ENCODE measurements at regions not wholly inside any gene's neighbourhood (a gene's known extent, or its start where the extent isn't known, plus 50 kb on each side); places are given as distances from the start of the nearest gene placed in this dataset.

GRCh38 chr3:69568458-69568857 is 170.8 kb upstream of the MITF start:
- FAIRE-seq: no peak

DNA sequence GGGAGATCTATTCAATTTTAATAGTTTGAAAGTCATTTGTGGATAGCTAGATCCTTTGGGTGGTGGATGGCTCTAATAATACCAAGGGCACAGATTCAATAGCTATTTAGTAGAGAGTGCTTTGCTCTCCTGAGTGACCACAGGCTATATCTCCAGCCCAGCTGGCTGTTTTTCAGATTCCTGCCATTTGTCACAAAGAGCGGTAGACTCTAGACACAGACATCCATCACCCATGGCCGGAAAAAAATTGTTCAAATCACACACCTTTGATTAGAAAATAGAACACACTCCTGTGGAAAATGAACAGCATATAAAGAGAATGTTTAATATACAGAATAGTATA is 171.6 kb upstream of the MITF start:
- no peak for FAIRE-seq

DNA sequence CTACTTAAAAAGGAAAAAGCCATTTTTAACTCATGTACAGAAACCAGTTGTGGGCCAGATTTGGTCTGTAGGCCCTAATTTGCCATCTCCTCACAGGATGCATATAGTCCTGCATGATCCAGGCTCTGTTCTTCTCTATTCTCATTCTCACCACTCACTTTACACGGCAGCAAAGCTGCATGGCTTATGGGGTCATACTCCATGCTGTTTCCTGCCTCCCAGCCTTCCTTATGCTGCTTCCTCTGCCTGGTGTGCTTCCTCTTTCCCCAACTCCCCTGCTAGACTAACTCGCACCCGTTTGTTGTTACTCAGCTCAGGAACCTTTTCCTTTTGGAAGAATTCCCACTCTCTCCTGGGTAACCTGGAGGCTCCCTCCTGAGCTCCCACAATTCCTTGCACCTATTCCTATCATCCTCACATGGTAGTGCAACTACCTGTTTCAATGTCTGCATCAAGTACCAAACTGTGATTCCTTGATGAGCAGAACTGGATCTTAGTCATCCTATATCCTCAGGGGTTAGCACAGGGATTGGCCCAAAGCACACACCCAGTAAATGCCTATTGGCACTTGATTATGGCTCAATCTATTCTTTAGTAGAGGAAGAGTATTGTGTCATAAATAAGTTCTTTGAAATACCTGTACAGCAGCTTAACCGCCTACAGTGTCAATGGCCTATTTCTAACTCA is 172.1 kb upstream of the MITF start:
- no peak for FAIRE-seq

- no peak for FAIRE-seq
Measured at GRCh38 chr3:69566275-69566674, 173.0 kb upstream of the MITF start.

GRCh38 chr3:69565316-69565715 is 173.9 kb upstream of the MITF start:
- FAIRE-seq: no peak

DNA sequence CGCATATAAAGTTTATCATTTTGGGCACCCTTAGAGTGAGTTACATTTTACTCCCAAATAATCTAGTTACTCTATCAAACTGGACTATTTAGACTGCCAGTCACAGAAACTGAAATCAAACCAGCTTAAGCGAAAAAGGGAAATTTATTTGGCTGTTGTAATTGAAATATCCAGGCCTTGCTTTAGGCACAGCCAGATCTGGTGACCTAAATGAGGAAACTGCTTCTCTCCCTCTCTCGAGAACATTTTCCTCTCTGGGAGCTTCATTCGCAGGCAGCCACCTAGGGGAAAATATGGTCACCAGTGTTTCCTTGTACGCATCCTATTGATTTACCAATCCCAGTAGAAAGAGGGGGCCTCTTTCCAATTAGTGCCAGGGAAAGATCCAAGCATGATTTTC is 175.3 kb upstream of the MITF start:
- no peak for FAIRE-seq

DNA sequence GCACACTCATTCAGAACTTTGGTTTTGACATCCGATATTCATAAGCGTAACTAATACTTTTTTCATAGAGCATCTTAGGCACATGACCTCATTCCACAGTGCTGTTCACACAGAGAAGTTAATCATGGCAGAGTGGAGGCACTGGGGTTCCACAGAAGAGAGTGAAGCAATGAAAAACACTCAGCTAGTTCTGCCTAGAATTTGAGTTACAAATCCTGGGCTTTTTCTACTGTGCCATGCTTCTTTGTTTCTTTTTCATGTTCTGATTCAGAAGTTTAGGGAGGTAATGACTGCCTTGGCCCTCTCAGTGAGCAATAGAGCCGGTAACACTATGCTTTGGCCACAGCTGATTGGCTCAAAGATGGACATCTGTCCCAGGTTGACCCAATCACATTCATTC is 176.1 kb upstream of the MITF start:
- no peak for FAIRE-seq

DNA sequence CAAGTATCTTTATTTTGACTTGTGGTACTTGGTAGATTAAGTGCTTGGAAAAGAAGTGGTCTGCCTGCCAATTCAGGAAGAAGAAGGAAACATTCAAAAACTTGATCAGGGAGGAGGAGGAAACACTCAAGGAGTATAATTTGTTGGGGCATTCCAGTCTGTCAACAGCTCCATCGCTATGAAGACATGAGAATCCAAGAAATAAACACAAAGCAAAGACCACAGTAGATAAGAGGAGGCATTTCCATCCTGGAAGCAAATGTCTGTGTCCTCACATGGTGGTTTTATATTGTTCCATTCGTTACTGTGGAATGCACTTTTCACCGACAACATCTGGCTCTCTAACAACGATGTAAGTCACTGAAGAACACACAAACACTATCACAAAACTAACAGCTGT is 176.1 kb upstream of the FRMD4B start:
- FAIRE-seq: no peak

GRCh38 chr3:69560818-69561217 is 174.9 kb upstream of the FRMD4B start:
- FAIRE-seq: no peak

DNA sequence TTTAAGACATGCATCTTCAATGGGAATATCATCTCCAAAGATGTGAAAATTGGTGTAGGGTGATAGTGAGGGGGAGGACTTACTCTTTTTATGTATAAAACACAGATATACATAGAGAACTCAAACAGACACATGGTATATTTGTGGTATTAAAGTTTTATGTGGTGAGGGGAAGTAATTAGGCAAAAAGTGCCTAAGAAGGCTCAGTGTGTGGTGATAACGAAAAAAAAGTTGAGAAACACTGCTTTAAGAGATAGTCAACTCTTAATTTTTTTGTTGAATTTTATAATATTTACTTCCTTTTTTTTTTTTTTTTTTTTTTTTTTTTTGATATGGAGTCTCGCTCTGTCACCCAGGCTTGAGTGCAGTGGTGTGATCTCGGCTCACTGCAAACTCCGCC is 174.2 kb upstream of the FRMD4B start:
- FAIRE-seq: no peak

GRCh38 chr3:69558912-69559311 is 173.0 kb upstream of the FRMD4B start:
- no peak for FAIRE-seq

GRCh38 chr3:69554576-69554975 is 168.7 kb upstream of the FRMD4B start:
- no peak for FAIRE-seq

DNA sequence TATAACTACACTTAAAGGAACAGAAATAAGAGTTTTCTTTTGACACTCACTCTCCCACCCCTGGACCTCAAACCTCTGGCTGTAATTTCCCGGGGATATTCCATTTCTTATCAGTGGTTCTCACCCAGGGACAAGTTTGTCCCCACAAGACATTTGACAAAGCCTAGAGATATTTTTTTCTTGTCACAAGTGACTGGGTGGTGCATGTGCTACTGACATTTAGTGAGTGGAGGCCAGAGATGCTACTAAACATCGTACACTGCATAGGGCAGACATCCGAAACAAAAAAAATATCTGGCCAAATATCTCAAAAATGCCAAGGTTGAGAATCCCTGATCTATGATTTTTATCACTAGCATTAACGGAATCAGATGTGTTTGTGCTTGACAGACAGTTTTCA is 168.0 kb upstream of the FRMD4B start:
- no peak for FAIRE-seq

- FAIRE-seq: no peak
Measured at GRCh38 chr3:69547461-69547880, 161.6 kb upstream of the FRMD4B start.

DNA sequence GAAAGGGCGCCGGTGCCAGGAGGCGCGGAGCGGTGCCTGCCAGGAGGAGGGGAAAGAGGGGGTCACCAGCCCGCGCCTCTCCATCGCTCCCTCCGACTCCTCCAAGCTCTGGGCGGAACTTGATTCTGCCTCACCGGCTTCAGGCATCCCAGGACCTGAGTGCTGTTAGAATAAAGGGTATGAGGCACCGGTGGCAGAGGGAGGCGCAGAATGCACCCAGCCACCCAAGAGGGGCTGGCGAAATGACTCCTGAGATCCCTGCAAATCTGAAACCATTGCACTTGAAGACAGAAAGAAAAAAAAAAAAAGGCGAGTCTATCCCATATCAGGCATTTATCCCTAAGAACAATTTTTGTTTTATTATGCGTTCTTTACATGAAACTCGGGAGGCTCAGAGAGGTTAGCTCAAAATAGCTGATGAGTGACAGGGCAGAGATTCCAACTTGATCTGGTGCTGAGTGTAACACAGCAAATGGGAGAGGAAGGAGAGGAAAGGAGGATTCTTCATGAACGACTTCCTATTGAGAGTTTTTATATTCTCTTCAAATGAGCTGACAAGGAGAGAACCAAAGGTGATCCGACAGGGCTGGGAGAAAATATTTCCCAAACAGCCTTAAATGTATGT is 157.0 kb upstream of the FRMD4B start:
- no peak for FAIRE-seq

DNA sequence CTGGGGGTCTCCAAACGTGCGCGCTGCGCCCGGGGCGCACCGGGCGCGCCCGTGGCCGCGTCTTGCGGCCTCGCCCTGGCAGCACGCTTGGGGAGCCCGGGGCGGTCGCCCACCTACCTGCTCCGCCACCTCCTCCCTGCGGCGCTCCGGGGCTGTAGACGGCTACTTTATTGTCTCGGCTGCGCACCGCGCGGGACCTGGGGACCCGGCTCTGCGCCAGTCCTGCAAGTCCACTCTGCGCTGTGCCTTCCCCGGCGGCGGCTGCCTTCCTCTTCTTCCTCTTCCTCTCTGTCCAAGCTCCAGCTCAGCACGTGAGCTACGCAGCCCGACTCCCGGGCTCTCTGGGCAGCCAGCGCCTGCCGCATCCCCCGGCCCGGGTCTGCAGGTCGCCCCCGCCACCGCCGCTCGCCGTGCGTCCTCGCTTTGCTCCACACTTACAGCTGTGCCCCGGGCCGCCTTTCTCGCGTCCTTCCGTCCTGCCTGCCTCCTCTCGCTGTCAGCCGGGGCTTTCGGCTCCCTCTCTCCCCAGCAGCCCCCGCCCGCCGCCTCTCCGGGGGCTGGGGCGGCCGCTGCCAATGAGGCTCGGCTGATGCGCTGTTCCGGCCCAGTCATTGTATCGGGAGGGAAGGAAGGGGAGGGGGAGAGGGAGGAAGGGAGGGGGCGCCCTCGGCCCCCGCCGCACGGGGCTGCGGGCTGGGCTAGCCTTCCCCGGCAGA is 156.4 kb upstream of the FRMD4B start:
- FAIRE-seq: no peak

GRCh38 chr3:69541711-69542088 is 155.8 kb upstream of the FRMD4B start:
- FAIRE-seq: no peak

DNA sequence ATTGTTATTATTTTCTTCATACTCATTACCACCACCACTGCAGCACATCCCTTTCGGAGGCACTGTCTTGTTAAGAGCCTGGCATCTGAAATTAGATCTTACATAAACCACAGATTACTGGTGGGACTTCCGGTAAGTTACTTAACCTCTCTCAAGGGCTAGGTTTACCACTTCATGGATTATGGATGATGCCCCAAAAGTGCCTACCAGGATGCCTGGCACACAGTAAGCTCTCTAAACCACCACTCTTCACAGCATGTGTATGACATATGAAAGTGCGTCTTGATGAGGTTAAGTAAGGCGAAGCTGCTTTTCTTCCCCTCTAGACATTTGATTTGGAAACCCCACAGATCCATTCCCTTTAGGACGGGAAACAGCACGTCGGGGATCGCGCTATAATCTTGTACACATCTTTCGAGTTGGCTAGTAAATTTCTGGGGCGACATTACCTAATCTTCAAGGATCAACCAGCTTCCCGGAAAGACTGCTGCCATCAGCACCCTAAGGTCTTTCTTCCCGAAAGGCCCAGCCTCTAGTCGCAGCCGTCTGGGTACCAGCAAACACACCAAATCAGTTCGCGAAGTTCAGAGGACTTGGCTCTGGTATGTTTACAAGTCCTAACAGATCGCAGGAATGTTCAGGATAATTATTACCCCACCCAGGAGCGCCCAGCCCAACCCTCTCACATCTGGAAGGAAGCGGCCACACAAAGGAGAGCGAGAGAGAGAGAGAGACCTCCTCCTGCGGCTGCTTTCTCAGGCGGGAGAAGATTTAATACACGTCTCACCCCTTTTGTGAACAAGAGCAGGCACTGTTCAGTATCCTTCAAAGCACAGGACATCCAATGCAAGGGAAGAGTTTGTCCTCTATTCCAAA is 155.1 kb upstream of the FRMD4B start:
- FAIRE-seq: no peak

DNA sequence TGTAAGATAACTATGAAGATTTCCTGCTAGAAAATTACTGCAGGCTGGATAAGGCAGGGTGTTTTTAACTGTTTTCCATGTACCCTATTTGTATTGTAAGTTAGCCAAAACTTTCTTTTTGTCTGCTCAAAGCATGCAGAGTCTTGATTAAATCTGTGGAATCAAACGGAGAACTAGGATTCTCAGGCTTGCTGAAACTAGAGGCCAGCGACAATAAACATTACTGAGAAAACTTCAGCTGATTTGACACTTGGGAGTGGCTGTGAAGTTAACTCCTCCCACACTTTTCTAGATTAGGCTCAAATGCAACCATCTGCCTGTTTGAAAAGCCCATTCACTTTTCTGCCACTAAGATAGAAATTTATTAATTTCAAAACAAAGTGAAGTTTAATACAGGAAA is 153.2 kb upstream of the FRMD4B start:
- FAIRE-seq: no peak

DNA sequence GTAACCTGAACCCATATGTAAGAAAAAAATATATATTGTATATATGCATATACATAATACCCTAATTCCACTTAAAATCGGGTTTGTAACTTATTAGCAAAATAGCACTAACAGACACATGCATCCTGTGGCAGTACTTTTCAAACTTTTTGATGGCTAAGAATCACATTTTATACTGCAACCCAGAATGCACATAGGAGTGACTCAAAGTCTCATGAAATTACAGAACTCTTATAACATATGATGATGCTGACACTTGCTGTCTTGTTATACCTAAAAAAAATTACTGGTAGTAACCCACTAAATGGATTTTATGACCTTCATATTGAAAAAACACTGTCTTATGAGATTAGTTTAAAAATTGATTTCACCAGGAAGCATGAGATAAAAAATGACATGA is 152.4 kb upstream of the FRMD4B start:
- FAIRE-seq: no peak

DNA sequence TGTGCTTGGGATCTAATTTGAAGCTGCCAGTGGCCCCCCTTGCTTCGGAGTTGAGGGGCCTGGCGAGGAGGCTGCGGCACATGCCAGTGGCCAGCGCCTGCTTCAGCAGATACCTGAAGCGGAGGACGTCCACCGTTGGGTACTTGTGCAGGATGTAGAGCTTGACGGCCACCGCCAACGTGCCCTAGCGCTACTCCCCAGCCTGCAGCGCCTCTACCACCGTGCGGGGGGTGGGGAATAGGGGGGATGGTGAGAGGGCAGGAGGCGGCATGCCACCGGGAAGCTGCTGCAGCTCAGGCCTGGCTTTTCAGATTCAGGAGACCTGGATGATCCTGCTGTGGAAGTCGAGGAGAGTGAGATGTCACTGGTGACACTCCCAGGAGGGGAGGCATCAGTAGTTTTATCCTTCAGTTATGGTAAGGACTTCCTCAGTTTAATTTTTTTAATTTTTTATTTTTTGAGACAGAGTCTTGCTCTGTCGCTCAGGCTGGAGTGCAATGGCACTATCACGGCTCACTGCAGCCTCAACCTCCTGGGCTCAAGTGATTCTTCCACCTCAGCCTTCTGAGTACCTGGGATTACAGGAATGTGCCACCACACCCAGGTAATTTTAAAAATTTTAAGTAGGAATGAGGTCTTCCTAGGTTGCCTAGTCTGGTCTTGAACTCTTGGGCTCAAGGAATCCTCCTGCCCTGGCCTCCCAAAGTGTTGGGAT is 150.6 kb upstream of the FRMD4B start:
- no peak for FAIRE-seq

DNA sequence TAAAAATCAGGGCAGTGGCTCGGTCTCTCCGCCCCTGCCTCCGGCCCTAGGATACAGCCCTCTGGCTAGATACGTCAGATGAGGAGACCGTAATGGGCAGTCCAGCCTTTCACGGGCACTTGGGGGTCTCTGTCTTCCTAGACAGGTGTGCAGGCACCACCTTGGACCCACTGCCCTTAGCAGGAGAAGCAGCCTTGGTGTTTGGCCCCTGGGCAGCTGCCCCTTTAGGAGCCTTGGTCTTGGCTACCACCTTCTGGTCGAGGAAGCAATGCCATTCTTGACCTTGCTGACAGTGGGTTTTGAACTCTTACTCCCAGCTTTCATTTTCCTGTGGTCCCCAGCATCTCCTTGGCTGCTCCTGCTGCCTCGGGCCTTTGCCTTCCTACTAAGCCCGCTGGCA is 149.7 kb upstream of the FRMD4B start:
- FAIRE-seq: no peak
